ENCODE measurements at regions not wholly inside any gene's neighbourhood (a gene's known extent, or its start where the extent isn't known, plus 50 kb on each side); places are given as distances from the start of the nearest gene placed in this dataset.

DNA sequence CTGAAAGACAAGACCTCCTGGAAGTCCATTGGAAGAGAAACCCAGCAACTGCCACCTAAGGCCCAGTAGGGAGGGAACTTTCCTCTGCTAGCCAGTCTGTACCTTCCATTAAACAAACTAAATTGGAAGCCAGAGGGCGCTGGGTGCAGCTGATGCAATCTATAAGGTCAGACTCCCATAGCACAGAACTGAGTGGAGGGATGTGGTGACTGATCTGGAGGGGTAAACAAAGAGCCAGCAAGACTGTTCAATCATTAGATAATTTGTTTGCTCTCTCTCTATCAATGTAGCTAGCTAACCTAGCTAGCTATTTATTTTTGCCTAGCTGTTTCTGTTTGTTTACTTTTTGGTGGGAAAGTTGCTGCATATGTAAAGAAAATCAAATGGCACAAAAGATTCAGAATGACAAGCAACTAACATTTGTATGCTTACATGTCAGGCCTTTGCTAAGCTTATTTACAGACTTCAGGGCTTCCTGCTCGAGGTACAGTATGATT lies 291.8 kb upstream of the DAB2 start:
- DNase-seq (ENCODE audit: unreplicated experiment) = peak; percentile 75
- Mint-ChIP-seq H3K36me3 (ENCODE audit: insufficient read depth, unreplicated experiment) (no peaks in the 10 kb centered on the region), H3K4me3 (ENCODE audit: unreplicated experiment) (no peak overlapping the region), H3K4me1 (ENCODE audit: insufficient read depth, unreplicated experiment) (peaks cover 23% of the 10 kb centered on the region), H3K9me3 (ENCODE audit: unreplicated experiment) (no peaks in the 10 kb centered on the region), H3K27ac (ENCODE audit: low read depth, unreplicated experiment) (no peak overlapping the region), H3K27me3 (ENCODE audit: insufficient read depth, unreplicated experiment) (no peaks in the 10 kb centered on the region)
- ChIA-PET CTCF (interaction anchor here (0.6 to 7.2 kb wide), 28 partner anchors 7 to 1162 kb away, joined by 3 to 81 read pairs (median 3); partner anchors contain the start of gene PTGER4), POLR2A (interaction anchor here (0.7 to 1.2 kb wide), 2 partner anchors 403 to 972 kb away, joined by 3 to 4 read pairs; no protein-coding TSS in a partner anchor)
- no TSS peak for BruUV-seq (replicated peaks)
- TF ChIP-seq, protein P1, sequence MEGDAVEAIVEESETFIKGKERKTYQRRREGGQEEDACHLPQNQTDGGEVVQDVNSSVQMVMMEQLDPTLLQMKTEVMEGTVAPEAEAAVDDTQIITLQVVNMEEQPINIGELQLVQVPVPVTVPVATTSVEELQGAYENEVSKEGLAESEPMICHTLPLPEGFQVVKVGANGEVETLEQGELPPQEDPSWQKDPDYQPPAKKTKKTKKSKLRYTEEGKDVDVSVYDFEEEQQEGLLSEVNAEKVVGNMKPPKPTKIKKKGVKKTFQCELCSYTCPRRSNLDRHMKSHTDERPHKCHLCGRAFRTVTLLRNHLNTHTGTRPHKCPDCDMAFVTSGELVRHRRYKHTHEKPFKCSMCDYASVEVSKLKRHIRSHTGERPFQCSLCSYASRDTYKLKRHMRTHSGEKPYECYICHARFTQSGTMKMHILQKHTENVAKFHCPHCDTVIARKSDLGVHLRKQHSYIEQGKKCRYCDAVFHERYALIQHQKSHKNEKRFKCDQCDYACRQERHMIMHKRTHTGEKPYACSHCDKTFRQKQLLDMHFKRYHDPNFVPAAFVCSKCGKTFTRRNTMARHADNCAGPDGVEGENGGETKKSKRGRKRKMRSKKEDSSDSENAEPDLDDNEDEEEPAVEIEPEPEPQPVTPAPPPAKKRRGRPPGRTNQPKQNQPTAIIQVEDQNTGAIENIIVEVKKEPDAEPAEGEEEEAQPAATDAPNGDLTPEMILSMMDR (IDR thresholded peaks at IDR 0.05; ENCODE audit: unreplicated experiment) = peak; percentile 36
- intact Hi-C loops (cut with micrococcal nuclease) = loop anchor here (10.0 kb wide), 4 partner anchors 108 to 668 kb away; no protein-coding TSS in a partner anchor

DNA sequence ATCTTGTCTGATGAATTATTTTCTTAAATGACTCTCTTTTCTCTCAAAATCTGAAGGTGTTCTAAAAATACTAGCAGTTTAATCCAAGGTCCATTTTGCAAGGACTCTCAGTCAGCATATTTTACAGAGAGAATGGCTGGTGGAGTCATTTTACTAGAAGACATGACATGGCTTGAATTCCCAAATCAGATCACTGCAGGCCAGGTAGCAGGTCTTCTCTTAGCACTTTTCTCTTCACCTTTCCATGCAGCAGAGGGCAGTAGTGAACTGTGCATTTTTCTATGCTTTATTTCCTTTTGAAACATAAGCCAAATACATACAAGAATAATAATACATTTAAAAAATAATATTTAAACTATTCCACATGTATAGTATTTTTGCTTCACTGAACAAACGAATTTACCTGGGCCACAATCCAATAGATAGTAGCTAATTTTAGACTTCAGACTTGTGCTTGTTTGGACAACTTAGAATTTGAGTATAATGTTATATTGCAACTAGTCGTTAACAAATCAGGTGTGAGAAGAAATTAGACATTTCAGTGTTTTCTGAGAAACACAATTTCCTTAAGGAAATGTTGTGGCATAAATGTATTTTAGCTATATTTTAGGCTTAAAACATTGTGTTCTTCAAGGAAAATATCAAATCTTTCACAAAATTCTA lies 289.4 kb upstream of the DAB2 start:
- TF ChIP-seq, protein P1 (IDR thresholded peaks at IDR 0.05; ENCODE audit: unreplicated experiment) = peak; percentile 62
- Mint-ChIP-seq H3K27me3 (ENCODE audit: insufficient read depth, unreplicated experiment) (no peaks in the 10 kb centered on the region), H3K9me3 (ENCODE audit: unreplicated experiment) (no peaks in the 10 kb centered on the region), H3K4me3 (ENCODE audit: unreplicated experiment) (no peak overlapping the region), H3K4me1 (ENCODE audit: insufficient read depth, unreplicated experiment) (peaks cover 23% of the 10 kb centered on the region), H3K27ac (ENCODE audit: low read depth, unreplicated experiment) (no peak overlapping the region), H3K36me3 (ENCODE audit: insufficient read depth, unreplicated experiment) (no peaks in the 10 kb centered on the region)
- DNase-seq (ENCODE audit: unreplicated experiment) = peak; percentile 79
- POLR2A ChIA-PET = interaction anchor here (0.7 to 1.8 kb wide), 5 partner anchors 966 to 1085 kb away, joined by 3 to 6 read pairs (median 3); partner anchors contain the start of gene PTGER4
- intact Hi-C loops (cut with micrococcal nuclease) = loop anchor here (1.0 to 10.0 kb wide), 10 partner anchors 111 to 1165 kb away; no protein-coding TSS in a partner anchor
- CTCF ChIA-PET = interaction anchor here (0.5 to 7.2 kb wide), 55 partner anchors 8 to 1168 kb away, joined by 3 to 81 read pairs (median 3); partner anchors contain the start of gene PTGER4
- BruUV-seq (replicated peaks) = no TSS peak

DNA sequence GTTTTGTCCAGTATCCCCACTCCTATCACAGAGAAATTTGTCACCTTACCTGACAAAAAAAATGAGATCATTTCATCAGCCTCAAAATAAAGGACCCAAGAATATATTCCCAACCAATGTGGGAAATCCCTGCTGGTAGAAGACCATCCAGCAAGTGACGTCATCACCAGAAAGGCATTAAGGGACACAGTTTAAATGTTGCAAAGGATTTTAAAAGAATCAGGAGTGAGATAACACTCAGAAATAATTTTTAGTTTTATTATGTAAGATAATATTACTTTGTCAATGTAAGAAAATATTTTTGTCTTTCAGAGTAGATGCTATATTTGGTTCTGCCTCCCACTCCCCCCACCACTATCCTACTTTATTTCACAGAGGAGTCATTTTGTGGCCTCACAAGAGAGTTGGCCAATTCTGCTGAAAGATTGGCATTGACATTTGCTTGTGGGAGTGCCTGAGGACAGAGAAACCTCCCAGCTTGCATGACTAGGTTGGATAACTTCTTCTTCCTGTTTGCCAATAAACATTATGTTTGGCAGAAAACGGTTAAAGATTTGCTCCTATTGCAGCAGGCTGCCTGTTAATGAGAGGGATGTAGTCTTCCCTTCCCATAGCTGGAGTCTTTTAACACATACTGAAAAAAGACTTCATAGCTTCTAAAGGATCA lies 288.6 kb upstream of the DAB2 start:
- Mint-ChIP-seq H3K27ac (ENCODE audit: low read depth, unreplicated experiment) (no peak overlapping the region), H3K36me3 (ENCODE audit: insufficient read depth, unreplicated experiment) (no peaks in the 10 kb centered on the region), H3K4me3 (ENCODE audit: unreplicated experiment) (no peak overlapping the region), H3K4me1 (ENCODE audit: insufficient read depth, unreplicated experiment) (peaks cover 23% of the 10 kb centered on the region), H3K9me3 (ENCODE audit: unreplicated experiment) (no peaks in the 10 kb centered on the region), H3K27me3 (ENCODE audit: insufficient read depth, unreplicated experiment) (no peaks in the 10 kb centered on the region)
- POLR2A ChIA-PET = interaction anchor here (0.7 to 1.8 kb wide), 2 partner anchors 970 to 973 kb away, joined by 3 to 6 read pairs; no protein-coding TSS in a partner anchor
- DNase-seq (ENCODE audit: unreplicated experiment) = peak; percentile 59
- intact Hi-C loops (cut with micrococcal nuclease) = loop anchor here (5.0 to 10.0 kb wide), 6 partner anchors 111 to 794 kb away; no protein-coding TSS in a partner anchor
- TF ChIP-seq, protein P1 (IDR thresholded peaks at IDR 0.05; ENCODE audit: unreplicated experiment) = no peak
- no TSS peak for BruUV-seq (replicated peaks)
- CTCF ChIA-PET = interaction anchor here (0.5 to 7.2 kb wide), 33 partner anchors 8 to 1034 kb away, joined by 3 to 81 read pairs (median 4); partner anchors contain the start of gene PTGER4

All from MCF 10A (cell line).